RWPE2 (cell line): ENCODE measurements at regions not wholly inside any gene's neighbourhood (a gene's known extent, or its start where the extent isn't known, plus 50 kb on each side); places are given as distances from the start of the nearest gene placed in this dataset.

Experiments used
- ATAC-seq: fragments of 200-7000 bp; cut with Tn5 transposase; 3 replicates; pipeline ENCODE4 v1.9.1; 2021; ENCODE audit warnings: low read depth
- DNase-seq: peaks from one replicate; pipeline ENCODE4 v3.0.0-alpha.2; 2020; ENCODE audit warnings: low spot score
- H3K27ac ChIP-seq: fragments of 450-650 bp; 2 replicates; pipeline ENCODE4 v1.5.1; 2017; ENCODE audit warnings: mild to moderate bottlenecking; ENCODE audit not compliant: poor library complexity, severe bottlenecking
- H3K27me3 ChIP-seq: fragments of 250-450 bp; sonication (Bioruptor Pico); 2 replicates; pipeline ENCODE4 v1.5.1; 2021; ENCODE audit warnings: mild to moderate bottlenecking, moderate library complexity; ENCODE audit not compliant: insufficient read depth, poor library complexity, severe bottlenecking
- H3K36me3 ChIP-seq: fragments of 250-450 bp; sonication (Bioruptor Pico); 2 replicates; pipeline ENCODE4 v1.5.1; 2020; ENCODE audit warnings: low read depth, mild to moderate bottlenecking, moderate library complexity
- H3K4me1 ChIP-seq: fragments of 250-450 bp; sonication (Bioruptor Pico); 2 replicates; pipeline ENCODE4 v1.5.1; 2021; ENCODE audit warnings: mild to moderate bottlenecking, moderate library complexity; ENCODE audit not compliant: insufficient read depth, poor library complexity, severe bottlenecking
- H3K4me3 ChIP-seq: fragments of 250-450 bp; sonication (Bioruptor Pico); 2 replicates; pipeline ENCODE4 v1.5.1; 2021; ENCODE audit warnings: mild to moderate bottlenecking, moderate library complexity; ENCODE audit not compliant: severe bottlenecking
- H3K9me3 ChIP-seq: fragments of 250-450 bp; sonication (Bioruptor Pico); 2 replicates; pipeline ENCODE4 v1.5.1; 2021; ENCODE audit warnings: mild to moderate bottlenecking, moderate library complexity; ENCODE audit not compliant: severe bottlenecking
- TF ChIP-seq, protein P1 (sequence below): fragments of 450-650 bp; IDR thresholded peaks from one replicate; pipeline ENCODE4 v1.5.1; 2017; ENCODE audit warnings: mild to moderate bottlenecking, moderate library complexity; ENCODE audit not compliant: poor library complexity, severe bottlenecking

DNA sequence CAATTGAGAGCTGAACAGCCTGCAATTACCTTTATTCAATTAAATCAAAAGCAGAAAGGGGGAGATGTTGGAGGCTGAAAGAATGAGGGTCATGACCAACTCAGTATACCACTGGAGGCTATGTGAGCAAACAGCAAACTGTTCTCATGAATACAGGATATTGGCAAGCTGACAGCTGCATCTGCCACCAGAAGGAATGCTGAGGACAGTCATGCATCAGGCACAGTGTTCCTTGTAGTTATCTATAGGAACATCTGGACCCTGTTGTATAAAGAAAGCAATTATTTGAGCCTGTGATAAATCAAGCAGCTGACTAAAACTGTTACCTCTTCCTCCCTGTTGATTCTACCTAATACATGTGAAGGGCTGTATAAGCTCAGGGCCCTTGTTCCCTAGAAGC is 2064.6 kb downstream of the TP53TG3F start:
- DNase-seq (no peak), ATAC-seq (no peak)
- Histone ChIP-seq H3K9me3 (peaks cover 6% of the 10 kb centered on the region), H3K27me3 (no peaks in the 10 kb centered on the region), H3K36me3 (no peaks in the 10 kb centered on the region), H3K4me3 (no peak overlapping the region), H3K27ac (no peak overlapping the region), H3K4me1 (no peaks in the 10 kb centered on the region)
- TF ChIP-seq, protein P1, sequence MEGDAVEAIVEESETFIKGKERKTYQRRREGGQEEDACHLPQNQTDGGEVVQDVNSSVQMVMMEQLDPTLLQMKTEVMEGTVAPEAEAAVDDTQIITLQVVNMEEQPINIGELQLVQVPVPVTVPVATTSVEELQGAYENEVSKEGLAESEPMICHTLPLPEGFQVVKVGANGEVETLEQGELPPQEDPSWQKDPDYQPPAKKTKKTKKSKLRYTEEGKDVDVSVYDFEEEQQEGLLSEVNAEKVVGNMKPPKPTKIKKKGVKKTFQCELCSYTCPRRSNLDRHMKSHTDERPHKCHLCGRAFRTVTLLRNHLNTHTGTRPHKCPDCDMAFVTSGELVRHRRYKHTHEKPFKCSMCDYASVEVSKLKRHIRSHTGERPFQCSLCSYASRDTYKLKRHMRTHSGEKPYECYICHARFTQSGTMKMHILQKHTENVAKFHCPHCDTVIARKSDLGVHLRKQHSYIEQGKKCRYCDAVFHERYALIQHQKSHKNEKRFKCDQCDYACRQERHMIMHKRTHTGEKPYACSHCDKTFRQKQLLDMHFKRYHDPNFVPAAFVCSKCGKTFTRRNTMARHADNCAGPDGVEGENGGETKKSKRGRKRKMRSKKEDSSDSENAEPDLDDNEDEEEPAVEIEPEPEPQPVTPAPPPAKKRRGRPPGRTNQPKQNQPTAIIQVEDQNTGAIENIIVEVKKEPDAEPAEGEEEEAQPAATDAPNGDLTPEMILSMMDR = no peak

DNA sequence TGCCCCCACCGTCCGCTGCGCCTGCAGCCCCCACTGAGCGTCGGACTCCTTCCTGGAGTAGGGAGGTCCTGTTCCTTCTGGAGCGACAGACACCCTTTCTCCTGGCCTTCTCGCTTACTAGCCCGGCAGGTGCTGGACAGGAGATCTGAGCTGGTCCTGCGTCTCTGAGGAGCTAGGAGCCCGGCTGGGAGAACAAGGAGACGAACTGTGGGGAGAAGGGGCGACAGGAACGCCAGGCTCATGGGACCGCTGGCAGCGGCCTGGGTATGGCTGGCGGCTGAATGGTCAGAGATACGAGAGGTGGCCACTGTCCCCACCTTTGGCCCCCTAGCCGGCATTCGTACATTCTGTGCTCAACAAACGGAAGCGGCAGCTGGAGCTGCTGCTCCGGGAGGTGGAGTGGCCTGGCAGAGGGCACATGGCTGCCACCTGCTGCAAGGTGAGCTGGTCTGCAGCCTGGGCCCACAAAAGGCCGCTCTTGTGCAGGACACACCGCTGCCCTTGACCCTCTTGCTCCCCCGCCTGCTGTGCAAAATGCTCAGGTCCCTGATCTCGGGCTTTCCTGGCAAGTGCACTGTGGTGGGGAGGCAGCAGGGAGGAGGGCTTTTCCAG is 2066.7 kb downstream of the TP53TG3F start:
- no peaks in the 10 kb centered on the region for H3K4me1 ChIP-seq
- H3K4me3 ChIP-seq = no peak overlapping the region
- no peaks in the 10 kb centered on the region for H3K27me3 ChIP-seq
- peaks cover 2% of the 10 kb centered on the region for H3K9me3 ChIP-seq
- TF ChIP-seq, protein P1 = no peak
- no peaks in the 10 kb centered on the region for H3K36me3 ChIP-seq
- DNase-seq = no peak
- ATAC-seq = no peak
- no peak overlapping the region for H3K27ac ChIP-seq

DNA sequence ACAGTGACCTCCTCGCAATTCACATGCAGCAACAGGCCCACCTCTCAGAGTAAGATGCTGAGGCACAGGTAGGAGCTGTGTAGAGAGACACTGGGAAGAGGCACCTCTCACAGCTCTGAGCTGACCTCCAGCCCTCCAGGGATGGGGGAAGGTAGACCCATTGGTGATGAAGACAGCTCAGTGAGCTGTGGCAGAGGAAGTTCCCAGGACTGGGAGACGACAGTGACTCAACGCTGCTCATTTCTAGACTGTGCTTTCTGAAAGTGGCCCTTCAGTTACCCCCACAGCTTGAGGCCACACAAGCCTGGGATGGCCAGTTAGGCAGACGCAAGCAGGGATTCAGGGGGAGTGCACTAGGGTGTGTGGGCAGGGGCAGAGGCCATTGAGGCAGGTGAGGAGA is 2073.2 kb downstream of the TP53TG3F start:
- no peak overlapping the region for H3K27ac ChIP-seq

DNA sequence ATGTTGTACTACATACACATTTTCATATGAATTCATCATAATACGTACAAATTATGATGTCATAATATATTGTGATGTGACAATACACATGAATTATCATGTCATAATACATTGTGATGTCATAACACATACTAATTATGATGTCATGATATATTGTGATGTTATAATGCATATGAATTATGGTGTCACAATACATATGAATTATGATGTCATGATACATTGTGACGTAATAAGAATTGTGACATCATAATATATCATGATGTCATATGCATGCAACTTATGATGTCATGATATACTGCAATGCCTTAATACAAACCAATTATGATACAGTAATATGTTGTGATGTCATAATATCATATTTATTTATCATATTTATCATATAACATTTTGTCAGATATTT is 2074.3 kb downstream of the TP53TG3F start:
- no peaks in the 10 kb centered on the region for H3K4me1 ChIP-seq
- no peak for DNase-seq
- TF ChIP-seq, protein P1 = no peak
- no peak overlapping the region for H3K27ac ChIP-seq
- no peak for ATAC-seq
- no peaks in the 10 kb centered on the region for H3K27me3 ChIP-seq
- no peaks in the 10 kb centered on the region for H3K36me3 ChIP-seq
- no peak overlapping the region for H3K4me3 ChIP-seq
- no peaks in the 10 kb centered on the region for H3K9me3 ChIP-seq

More for the DNA sequence above, 2073.2 kb downstream of the TP53TG3F start:
- Histone ChIP-seq H3K36me3 (no peaks in the 10 kb centered on the region), H3K9me3 (no peaks in the 10 kb centered on the region), H3K4me3 (no peak overlapping the region), H3K27me3 (no peaks in the 10 kb centered on the region), H3K4me1 (no peaks in the 10 kb centered on the region)
- no peak for DNase-seq
- ATAC-seq = no peak
- TF ChIP-seq, protein P1 = no peak

DNA sequence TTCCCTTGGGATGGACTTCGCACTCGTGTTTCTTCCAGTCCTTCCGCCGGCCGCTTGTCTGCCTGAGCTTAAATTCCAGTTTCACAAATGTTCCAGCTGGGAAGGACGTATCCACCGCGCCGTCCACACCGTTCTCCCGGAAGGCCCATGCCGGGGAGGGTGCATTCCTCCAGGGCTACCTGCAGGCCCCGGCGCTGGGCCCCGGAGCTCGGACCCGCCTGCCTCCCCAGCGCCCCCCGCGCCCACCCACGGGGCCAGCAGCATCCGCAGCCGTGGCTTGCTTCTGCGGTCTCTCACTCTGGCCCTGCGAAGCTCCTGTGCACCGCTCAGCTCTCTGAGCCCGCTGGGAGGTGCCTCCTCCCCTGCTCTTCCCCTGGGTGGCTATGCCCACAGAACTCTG is 2084.1 kb downstream of the TP53TG3F start:
- Histone ChIP-seq H3K4me3 (no peak overlapping the region), H3K27ac (no peak overlapping the region), H3K4me1 (no peaks in the 10 kb centered on the region), H3K27me3 (no peaks in the 10 kb centered on the region), H3K9me3 (peaks cover 4% of the 10 kb centered on the region), H3K36me3 (no peaks in the 10 kb centered on the region)
- TF ChIP-seq, protein P1 = no peak
- ATAC-seq (no peak), DNase-seq (no peak)
